COLO668 (cell line): ENCODE measurements at regions not wholly inside any gene's neighbourhood (a gene's known extent, or its start where the extent isn't known, plus 50 kb on each side); places are given as distances from the start of the nearest gene placed in this dataset.

Experiments
- DNase-seq: peaks from one replicate; lab custom pipeline; 2025; ENCODE audit not compliant: unreplicated experiment; lab: John Stamatoyannopoulos, UW

DNA sequence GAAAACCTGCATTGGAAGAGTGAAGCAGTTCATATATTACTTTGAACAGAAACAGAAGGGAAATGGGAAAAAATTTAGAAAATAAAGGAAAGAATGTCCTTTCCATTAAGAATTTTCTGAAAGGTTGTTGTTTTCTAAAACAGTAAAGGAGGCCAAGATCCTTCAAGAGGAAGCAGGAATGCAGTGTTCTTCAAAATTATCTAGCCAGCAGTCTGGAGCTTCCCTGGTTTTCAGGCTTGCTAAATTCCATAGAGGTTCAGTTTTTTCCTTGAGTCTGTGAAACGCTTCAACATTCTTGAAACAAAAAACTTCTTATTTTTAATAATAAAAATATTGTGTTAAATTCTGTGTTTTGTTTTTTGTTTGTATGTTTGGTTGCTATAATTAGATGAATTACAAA, 189.0 kb upstream of the ANO3 start:
- no peak for DNase-seq

DNA sequence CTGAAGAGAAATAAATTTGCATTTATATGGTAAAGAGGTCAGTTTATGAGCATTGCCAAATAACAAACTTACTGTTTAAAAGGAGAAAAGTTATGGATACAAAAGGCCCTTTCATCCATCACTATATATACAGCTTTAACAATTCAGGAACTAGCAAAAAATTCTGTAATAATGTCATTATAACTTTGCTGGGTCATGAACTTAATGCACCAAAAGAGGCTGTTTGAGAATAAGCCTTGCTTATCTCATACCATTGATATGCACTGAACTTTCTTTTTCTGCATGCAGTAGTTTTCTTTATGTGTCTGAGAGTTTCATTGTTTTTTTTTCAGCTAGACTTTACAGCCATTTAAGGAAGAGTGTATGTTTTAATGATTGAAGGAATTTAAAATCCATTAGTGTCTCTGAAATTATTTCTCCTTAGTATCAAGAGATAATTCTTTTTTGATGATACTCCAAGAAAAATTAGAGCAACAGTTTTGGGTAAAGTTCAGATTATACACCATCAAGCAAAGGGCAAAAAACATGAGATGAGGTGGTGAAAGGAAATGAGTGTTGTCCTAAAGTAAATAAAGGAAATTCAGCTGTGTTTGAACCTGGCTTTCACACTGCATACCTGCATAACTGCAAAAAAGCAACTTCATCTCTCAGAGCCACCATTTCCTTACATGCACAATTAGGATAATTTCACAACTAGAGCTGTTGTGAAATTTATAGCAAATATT, 188.2 kb upstream of the ANO3 start:
- DNase-seq = no peak

- no peak for DNase-seq
Observed at GRCh38 chr11:26144291-26144690, 187.6 kb upstream of the ANO3 start.

GRCh38 chr11:26144911-26145310, 187.0 kb upstream of the ANO3 start:
- DNase-seq = no peak

- DNase-seq = no peak
Observed at GRCh38 chr11:26149585-26149984, 182.3 kb upstream of the ANO3 start.

DNA sequence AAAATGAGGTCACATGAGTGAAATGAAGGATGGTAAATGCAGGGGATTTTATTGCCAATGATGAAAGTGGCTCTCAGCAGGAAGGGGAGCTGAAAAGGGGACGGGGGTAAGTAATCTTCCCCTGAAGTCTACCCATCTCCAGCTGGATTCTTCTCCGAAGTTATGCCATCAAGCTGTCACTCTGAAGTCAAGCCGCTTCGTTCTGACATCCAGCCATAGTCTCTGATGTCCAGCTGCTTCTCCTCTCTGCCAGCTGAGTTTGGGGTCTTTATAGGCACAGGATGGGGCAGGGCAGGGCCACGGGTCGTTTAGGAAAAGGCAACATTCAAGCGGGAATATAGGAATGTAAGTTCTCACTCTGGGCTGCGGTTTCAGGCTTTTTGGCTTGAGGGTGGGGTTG, 181.9 kb upstream of the ANO3 start:
- DNase-seq = no peak

GRCh38 chr11:26158251-26158650, 173.7 kb upstream of the ANO3 start:
- DNase-seq = no peak

DNA sequence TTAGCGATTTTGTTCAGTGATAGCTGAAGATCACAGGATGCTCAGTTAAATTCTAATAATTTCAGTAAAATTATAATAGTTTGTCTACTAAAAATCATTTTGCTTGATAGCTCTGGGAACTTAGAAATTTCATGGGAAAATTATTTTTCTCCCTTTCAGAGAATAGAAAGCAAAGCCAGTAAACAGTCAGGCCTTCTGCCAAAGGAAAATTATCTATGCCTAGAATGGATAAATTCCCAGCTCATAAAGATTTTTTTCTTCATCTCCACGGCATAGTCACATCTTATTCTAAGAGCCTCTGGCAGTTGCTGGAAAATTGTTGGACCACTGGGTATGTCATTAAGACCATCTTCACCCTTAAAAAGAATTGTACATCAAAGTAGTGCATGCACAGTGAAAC, 169.6 kb upstream of the ANO3 start:
- DNase-seq = no peak

GRCh38 chr11:26186389-26186788, 145.5 kb upstream of the ANO3 start:
- DNase-seq = no peak

GRCh38 chr11:26187639-26188038, 144.3 kb upstream of the ANO3 start:
- DNase-seq = no peak

DNA sequence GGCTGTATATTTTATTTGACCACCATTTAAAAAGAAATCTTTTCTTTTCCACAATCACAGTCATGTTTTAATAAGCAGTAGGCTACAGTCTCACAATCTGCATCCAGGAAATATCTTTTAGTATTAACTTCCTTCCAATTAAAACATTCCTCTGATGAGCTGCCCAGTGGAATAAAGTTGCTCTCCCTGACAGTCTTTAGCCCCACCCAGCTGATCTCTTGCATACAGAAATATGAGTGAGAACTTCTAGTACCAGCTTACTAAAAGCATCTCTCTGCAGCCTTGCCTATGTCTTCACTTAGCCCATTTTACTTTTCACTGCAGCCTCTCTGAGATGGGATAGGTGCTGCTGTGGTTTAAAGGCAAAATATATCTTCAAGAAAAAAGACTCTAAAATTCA, 143.4 kb upstream of the ANO3 start:
- no peak for DNase-seq

- no peak for DNase-seq
Observed at GRCh38 chr11:26191193-26191592, 140.7 kb upstream of the ANO3 start.

DNA sequence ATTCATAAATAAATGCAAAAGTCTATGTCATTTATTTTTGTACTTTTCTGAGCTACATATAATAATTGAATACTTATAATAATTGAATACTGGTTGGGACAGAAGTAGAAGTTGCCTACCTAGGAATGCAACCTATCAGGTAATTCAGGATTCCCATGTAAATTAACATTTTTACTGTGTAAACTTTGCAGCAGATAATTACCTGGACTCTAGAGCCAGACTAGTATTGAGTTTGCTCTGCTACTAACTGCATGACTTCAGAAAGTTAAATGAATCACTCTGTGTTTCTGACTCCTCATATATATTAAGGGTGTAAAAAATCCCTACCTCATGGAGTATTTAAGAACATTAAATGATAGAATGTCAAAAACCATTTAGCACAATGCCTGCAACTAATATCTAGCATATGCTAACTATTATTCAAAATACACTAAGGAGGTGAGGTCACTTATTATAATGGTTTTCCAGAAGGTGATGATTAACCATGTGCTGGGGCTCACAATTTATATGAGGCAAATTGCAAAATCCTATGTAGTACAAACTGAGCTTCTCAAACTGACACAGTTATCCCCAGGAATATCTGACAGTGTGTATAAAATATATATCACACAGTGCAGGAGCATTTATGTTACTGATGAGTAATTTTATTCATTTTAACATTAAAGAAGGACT, 138.1 kb upstream of the ANO3 start:
- DNase-seq = no peak

DNA sequence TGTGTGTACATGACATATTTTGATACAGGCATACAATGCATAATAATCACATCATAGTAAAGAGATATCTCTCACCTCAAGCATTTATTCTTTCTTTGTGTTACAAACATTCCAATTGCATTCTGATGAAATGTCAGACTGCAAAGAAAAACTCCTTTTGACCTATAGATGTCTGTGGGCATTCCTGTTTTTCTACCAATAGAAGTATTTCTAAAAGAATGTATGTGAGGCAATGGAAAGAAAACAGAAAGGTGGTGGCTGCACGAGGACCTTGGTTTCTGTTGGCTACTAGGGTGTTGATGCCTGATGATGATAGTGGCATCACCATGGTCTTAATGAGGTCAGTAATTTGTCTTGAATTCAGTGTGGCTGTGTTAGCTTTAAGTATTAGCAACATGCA, 137.0 kb upstream of the ANO3 start:
- DNase-seq = no peak

DNA sequence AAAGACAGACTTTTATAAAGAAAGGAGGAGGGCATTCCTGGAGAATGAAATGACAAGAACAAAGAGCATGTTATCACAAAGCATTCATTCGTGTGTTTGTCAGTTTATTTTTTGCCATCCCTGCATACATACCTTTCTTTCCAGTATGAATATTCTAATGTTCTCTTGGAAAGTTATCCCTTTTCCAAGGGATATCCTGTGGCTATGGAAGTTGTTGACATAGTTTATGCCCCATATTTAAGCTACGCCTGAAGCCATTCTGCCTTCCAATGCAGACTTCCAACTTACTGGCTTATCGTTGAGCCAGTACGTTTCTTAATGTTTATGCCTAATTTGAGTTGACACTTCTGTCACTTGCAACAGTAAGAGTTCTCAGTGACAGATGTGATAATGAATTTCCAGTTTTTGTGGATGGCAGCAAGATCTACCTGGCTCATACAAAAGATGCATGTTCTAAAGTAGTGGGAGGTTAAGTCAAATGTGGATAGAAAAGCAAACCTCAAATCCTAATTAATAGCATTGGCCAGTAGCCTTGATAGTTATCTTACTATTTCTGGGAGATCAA, 133.3 kb upstream of the ANO3 start:
- no peak for DNase-seq

DNA sequence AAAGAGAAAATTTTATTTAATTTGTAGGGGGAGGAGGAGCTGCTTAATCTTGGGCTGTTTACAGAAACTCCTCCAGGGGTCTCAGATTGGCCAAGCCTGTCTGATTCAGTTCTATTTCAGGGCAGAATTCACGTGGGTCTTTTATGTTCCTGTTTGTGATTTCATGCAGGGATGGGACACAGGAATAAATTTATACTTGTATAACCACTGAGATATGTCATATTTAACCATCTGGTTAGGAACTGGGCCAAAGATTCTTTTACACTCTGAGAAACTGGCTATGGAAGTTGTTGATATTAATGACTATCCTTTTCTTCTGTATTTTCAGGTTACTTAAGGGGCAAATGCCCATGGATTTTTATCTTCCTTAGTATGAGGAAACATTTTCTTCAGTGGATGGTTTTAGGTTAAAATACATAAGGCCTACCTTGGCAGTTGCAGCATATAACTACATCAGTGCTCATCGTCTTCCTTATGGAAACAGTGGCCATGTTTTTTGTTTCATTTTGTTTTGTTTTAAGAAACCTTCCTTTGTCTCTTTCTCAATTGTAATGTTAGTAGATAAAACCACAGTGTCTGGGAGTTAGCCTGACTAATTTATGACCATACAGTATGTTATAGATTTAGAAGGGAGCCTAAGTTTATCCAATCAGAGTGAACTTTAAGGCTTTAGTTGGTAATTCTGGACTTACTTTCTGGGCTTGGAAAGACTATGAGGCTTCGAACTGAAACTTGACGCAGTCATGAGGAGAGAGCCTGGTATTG, 132.4 kb upstream of the ANO3 start:
- no peak for DNase-seq

- no peak for DNase-seq
Observed at GRCh38 chr11:26201411-26201810, 130.5 kb upstream of the ANO3 start.

DNA sequence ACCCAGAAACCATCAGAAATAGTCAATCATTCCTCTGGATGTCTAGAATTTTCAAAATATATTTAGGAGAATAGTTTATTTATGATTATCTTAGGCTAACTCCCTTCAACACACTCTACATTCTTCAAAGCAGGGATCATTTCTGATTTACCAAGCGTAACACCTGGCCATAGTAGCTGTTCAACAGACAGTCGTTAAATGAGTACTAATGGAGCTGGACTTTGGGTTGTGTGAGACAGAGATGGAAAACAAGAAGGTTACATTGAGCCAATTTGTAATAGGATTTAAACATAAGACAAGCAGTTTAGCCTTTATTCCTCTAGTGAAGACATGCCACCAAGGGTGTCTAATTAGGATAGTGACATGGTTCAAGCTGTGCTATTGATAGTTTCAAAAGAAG, 129.2 kb upstream of the ANO3 start:
- no peak for DNase-seq

- no peak for DNase-seq
Observed at GRCh38 chr11:26204101-26204500, 127.8 kb upstream of the ANO3 start.

- DNase-seq = no peak
Observed at GRCh38 chr11:26204839-26205238, 127.1 kb upstream of the ANO3 start.

DNA sequence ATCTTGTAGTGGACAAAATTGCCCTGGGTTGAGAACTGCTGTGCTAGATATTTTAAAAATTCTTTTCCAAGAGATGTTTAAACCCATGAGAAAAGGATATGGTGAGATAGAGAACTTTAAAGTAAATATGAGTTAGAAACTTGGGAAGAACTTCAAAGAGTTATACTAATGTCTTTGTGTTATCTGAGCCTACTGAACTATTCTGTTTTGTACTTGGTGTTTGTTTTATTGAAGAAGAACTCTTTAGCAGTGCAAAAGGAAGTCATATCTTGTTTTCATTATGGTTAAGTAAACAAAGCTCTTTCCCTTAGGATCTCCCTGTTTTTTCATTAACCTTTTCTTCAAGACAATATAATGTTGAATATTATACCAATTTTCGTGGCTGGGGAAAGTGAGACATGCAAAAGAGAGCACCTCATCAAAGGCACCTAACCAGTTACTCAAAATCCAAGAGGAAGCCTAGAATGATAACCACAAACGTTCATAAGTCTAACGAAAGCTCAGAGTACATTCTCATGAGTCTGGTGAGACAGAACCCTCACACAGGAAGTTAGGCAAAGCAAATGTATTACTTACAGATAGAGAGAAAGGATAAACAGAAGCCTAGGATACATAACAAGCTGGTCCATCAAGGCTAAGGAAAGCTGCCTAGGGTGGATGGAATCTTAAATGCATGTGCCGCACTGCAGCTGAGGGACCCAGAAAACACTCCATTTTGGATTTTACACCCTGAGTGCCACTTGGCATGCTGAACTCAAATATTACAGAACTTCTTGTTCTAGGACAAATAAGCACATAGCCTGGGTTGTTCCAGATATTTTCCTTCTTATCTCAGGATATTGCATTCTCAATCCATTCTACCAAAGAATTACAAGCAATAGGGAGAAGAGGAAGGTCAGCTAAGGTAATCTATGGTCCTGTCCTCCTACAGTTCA, 112.5 kb upstream of the ANO3 start:
- no peak for DNase-seq
